Glutamatergic neuron (in vitro differentiated cells): ENCODE measurements at regions not wholly inside any gene's neighbourhood (a gene's known extent, or its start where the extent isn't known, plus 50 kb on each side); places are given as distances from the start of the nearest gene placed in this dataset.
"Not testable (repeated sequence)": the region's sequence is repeated elsewhere in the genome, so short reads cannot be mapped to it uniquely, and the experiment has no call there.

Experiments used
- DNase-seq: peaks from one replicate; pipeline ENCODE4 v3.0.0; 2022
- H3K27ac Mint-ChIP-seq: one replicate; pipeline ENCODE4 v1.8.0; 2020; ENCODE audit warnings: mild to moderate bottlenecking, mixed read lengths, inconsistent platforms; ENCODE audit not compliant: unreplicated experiment
- H3K27me3 Mint-ChIP-seq: one replicate; pipeline ENCODE4 v1.8.0; 2020; ENCODE audit warnings: mild to moderate bottlenecking, moderate library complexity, mixed read lengths, inconsistent platforms; ENCODE audit not compliant: unreplicated experiment
- H3K36me3 Mint-ChIP-seq: one replicate; pipeline ENCODE4 v1.8.0; 2020; ENCODE audit warnings: mild to moderate bottlenecking, mixed read lengths, inconsistent platforms; ENCODE audit not compliant: unreplicated experiment
- H3K4me1 Mint-ChIP-seq: one replicate; pipeline ENCODE4 v1.8.0; 2020; ENCODE audit warnings: mild to moderate bottlenecking, low read depth, mixed read lengths, inconsistent platforms; ENCODE audit not compliant: unreplicated experiment
- H3K4me3 Mint-ChIP-seq: one replicate; pipeline ENCODE4 v1.8.0; 2020; ENCODE audit warnings: mild to moderate bottlenecking, mixed read lengths, inconsistent platforms; ENCODE audit not compliant: unreplicated experiment
- H3K9me3 Mint-ChIP-seq: one replicate; pipeline ENCODE4 v1.8.0; 2020; ENCODE audit warnings: mild to moderate bottlenecking, moderate library complexity, mixed read lengths, inconsistent platforms; ENCODE audit not compliant: unreplicated experiment
- TF ChIP-seq, protein P1 (sequence below): fragments of 200-600 bp; sonication (generic); IDR thresholded peaks from one replicate; pipeline ENCODE4 v1.5.0; 2021; ENCODE audit not compliant: partially characterized antibody, unreplicated experiment

DNA sequence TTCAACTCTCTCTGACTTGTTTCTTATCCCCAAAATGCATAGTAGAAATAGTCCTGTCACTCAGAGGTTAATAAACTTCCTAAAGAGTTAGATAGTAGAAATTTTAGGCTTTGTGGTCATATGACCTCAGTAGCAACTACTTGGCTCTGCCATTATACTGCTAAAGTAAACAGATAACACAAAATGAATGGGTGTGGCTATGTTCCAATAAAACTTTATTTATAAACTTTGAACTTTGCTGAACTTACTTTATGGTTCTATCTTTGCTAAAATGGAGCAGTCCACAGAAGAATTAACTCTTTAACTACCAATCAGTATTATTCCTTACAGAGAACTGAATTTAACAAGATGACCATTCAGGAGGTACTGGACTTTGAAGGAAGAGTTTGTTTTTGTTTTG lies 393.6 kb upstream of the CDIN1 start:
- no peak overlapping the region for H3K4me3 Mint-ChIP-seq
- no peaks in the 10 kb centered on the region for H3K36me3 Mint-ChIP-seq
- no peaks in the 10 kb centered on the region for H3K27me3 Mint-ChIP-seq
- DNase-seq, result no peak
- H3K9me3 Mint-ChIP-seq, result no peaks in the 10 kb centered on the region
- H3K27ac Mint-ChIP-seq, result no peak overlapping the region
- TF ChIP-seq, protein P1, sequence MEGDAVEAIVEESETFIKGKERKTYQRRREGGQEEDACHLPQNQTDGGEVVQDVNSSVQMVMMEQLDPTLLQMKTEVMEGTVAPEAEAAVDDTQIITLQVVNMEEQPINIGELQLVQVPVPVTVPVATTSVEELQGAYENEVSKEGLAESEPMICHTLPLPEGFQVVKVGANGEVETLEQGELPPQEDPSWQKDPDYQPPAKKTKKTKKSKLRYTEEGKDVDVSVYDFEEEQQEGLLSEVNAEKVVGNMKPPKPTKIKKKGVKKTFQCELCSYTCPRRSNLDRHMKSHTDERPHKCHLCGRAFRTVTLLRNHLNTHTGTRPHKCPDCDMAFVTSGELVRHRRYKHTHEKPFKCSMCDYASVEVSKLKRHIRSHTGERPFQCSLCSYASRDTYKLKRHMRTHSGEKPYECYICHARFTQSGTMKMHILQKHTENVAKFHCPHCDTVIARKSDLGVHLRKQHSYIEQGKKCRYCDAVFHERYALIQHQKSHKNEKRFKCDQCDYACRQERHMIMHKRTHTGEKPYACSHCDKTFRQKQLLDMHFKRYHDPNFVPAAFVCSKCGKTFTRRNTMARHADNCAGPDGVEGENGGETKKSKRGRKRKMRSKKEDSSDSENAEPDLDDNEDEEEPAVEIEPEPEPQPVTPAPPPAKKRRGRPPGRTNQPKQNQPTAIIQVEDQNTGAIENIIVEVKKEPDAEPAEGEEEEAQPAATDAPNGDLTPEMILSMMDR, result no peak
- no peaks in the 10 kb centered on the region for H3K4me1 Mint-ChIP-seq

DNA sequence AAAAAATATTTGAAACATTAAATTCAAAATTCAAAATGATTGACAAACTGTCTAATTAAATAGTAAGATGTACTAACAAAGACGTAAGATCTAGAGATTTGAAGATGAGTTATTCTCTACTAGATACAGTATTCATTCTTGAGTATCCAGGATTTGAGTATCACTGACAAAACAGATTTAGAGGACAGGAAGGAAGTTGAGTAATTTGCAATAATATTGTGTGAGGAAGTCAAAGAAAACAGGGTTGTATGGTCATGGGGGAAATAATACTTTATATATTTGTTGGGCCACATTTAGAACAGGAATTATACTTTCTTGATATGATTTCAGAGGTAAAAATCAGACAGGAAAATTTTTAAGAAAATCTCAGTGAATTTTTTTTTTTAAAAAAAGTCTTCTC lies 393.1 kb upstream of the CDIN1 start:
- H3K4me1 Mint-ChIP-seq, result no peaks in the 10 kb centered on the region
- no peak overlapping the region for H3K4me3 Mint-ChIP-seq
- DNase-seq, result no peak
- no peak overlapping the region for H3K27ac Mint-ChIP-seq
- TF ChIP-seq, protein P1, result no peak
- H3K27me3 Mint-ChIP-seq, result no peaks in the 10 kb centered on the region
- no peaks in the 10 kb centered on the region for H3K36me3 Mint-ChIP-seq
- peaks cover under 1% of the 10 kb centered on the region for H3K9me3 Mint-ChIP-seq

DNA sequence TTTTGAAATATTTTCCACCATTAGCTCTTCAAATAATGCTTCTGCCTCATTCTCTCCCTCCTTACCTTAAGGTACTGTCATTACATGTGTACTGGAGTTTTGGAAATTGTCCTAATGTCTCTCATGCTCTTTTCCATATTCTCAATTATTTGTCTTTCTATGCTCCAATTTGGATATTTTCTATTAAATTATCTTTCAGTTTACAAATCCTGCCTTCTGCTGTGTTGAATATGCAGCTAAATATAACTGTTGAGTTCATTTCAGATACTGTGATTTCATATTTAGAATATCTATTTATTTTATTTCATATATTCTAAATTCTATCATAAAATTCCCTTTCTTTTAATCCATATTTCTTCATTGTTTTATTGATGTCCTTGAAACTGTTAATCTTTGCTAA lies 388.0 kb upstream of the CDIN1 start:
- no peaks in the 10 kb centered on the region for H3K4me1 Mint-ChIP-seq
- no peak for DNase-seq
- H3K9me3 Mint-ChIP-seq, result peaks cover 4% of the 10 kb centered on the region
- no peaks in the 10 kb centered on the region for H3K27me3 Mint-ChIP-seq
- no peaks in the 10 kb centered on the region for H3K36me3 Mint-ChIP-seq
- H3K4me3 Mint-ChIP-seq, result no peak overlapping the region
- no peak overlapping the region for H3K27ac Mint-ChIP-seq
- TF ChIP-seq, protein P1, result no peak

DNA sequence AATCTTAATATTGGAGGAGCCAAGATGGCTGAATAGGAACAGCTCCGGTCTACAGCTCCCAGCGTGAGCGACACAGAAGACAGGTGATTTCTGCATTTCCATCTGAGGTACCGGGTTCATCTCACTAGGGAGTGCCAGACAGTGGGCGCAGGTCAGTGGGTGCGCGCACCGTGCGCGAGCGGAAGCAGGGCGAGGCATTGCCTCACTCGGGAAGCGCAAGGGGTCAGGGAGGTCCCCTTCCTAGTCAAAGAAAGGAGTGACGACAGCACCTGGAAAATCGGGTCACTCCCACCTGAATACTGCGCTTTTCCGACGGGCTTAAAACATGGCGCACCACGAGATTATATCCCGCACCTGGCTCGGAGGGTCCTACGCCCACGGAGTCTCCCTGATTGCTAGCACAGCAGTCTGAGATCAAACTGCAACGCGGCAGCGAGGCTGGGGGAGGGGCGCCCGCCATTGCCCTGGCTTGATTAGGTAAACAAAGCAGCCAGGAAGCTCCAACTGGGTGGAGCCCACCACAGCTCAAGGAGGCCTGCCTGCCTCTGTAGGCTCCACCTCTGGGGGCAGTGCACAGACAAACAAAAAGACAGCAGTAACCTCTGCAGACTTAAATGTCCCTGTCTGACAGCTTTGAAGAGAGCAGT lies 383.9 kb upstream of the CDIN1 start:
- H3K27me3 Mint-ChIP-seq, H3K4me1 Mint-ChIP-seq, H3K4me3 Mint-ChIP-seq, H3K9me3 Mint-ChIP-seq, H3K36me3 Mint-ChIP-seq, H3K27ac Mint-ChIP-seq, DNase-seq: not testable (repeated sequence)

DNA sequence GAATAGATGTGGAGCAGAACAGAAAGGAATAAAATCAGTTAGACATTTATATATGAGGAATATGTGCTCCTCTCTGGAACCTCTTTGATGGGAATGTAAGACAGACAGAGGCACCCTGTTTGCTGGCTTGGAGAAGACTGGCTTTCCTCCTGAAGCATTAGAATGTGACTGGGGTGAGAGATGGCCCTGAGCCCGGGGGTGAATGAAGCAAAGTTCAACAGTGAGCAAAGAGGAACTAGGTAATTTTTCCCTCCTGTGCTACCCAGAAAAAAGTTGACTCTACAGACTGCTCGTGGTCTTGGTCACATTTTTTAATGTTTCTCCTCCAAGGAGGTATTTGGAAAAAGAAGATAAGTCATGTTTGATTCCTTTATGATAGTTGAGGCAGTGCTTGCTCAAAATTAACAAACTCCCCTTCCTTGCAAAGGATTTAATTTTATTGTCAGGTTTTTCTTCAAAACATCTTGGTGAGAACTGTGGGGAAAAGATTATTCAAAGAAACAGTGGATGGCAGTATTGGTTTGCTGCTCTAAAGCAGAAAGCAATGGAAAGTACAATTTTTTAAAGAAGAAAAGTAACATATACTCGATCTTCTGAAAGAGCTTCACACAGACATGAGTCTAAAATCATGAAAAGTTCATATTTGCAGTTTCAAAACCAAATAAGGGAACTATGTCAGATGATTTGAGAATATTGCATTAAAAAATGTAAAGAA lies 370.4 kb upstream of the CDIN1 start:
- H3K9me3 Mint-ChIP-seq, result no peaks in the 10 kb centered on the region
- TF ChIP-seq, protein P1, result no peak
- H3K36me3 Mint-ChIP-seq, result no peaks in the 10 kb centered on the region
- no peaks in the 10 kb centered on the region for H3K4me1 Mint-ChIP-seq
- no peaks in the 10 kb centered on the region for H3K27me3 Mint-ChIP-seq
- H3K4me3 Mint-ChIP-seq, result no peak overlapping the region
- no peak overlapping the region for H3K27ac Mint-ChIP-seq
- no peak for DNase-seq
